ENCODE measurements at regions not wholly inside any gene's neighbourhood (a gene's known extent, or its start where the extent isn't known, plus 50 kb on each side); places are given as distances from the start of the nearest gene placed in this dataset.
"Not testable (repeated sequence)": the region's sequence is repeated elsewhere in the genome, so short reads cannot be mapped to it uniquely, and the experiment has no call there.

- DNase-seq: no peak
Measured at GRCh38 chr7:97381815-97382554, 264.5 kb downstream of the SDHAF3 start.

- DNase-seq: no peak
Measured at GRCh38 chr7:97390052-97390451, 272.6 kb downstream of the SDHAF3 start.

- DNase-seq: no peak
Measured at GRCh38 chr7:97390915-97391593, 273.6 kb downstream of the SDHAF3 start.

- DNase-seq: no peak
Measured at GRCh38 chr7:97401398-97401797, 283.9 kb downstream of the SDHAF3 start.

- no peak for DNase-seq
Measured at GRCh38 chr7:97405835-97406234, 288.3 kb downstream of the SDHAF3 start.

- DNase-seq: no peak
Measured at GRCh38 chr7:97407106-97407505, 289.6 kb downstream of the SDHAF3 start.

- no peak for DNase-seq
Measured at GRCh38 chr7:97409346-97409745, 291.8 kb downstream of the SDHAF3 start.

GRCh38 chr7:97418312-97418711 is 300.8 kb downstream of the SDHAF3 start:
- no peak for DNase-seq

- no peak for DNase-seq
Measured at GRCh38 chr7:97419898-97420297, 302.4 kb downstream of the SDHAF3 start.

- DNase-seq: no peak
Measured at GRCh38 chr7:97421307-97421930, 303.9 kb downstream of the SDHAF3 start.

GRCh38 chr7:97422046-97422445 is 304.5 kb downstream of the SDHAF3 start:
- DNase-seq: no peak

GRCh38 chr7:97430006-97430405 is 301.9 kb upstream of the TAC1 start:
- no peak for DNase-seq

- DNase-seq: no peak
Measured at GRCh38 chr7:97439637-97440214, 292.2 kb upstream of the TAC1 start.

GRCh38 chr7:97446361-97446760 is 285.5 kb upstream of the TAC1 start:
- no peak for DNase-seq

GRCh38 chr7:97449448-97449847 is 282.4 kb upstream of the TAC1 start:
- not testable (repeated sequence) for DNase-seq

GRCh38 chr7:97450516-97450915 is 281.4 kb upstream of the TAC1 start:
- DNase-seq: no peak

GRCh38 chr7:97454636-97455035 is 277.2 kb upstream of the TAC1 start:
- DNase-seq: no peak

- no peak for DNase-seq
Measured at GRCh38 chr7:97457054-97457453, 274.8 kb upstream of the TAC1 start.

GRCh38 chr7:97460433-97460832 is 271.5 kb upstream of the TAC1 start:
- no peak for DNase-seq

GRCh38 chr7:97461596-97461995 is 270.3 kb upstream of the TAC1 start:
- no peak for DNase-seq

- no peak for DNase-seq
Measured at GRCh38 chr7:97466071-97466470, 265.8 kb upstream of the TAC1 start.

- DNase-seq: no peak
Measured at GRCh38 chr7:97466999-97467740, 264.7 kb upstream of the TAC1 start.

- DNase-seq: no peak
Measured at GRCh38 chr7:97468493-97468892, 263.4 kb upstream of the TAC1 start.

All from CD4-positive, alpha-beta T cell treated with Interleukin-12 subunit alpha and Interleukin-12 subunit beta, for 1 hour (primary cell).